GM18507 (cell line): ENCODE measurements at regions not wholly inside any gene's neighbourhood (a gene's known extent, or its start where the extent isn't known, plus 50 kb on each side); places are given as distances from the start of the nearest gene placed in this dataset.
"Not testable (repeated sequence)": the region's sequence is repeated elsewhere in the genome, so short reads cannot be mapped to it uniquely, and the experiment has no call there.

Experiments
- DNase-seq: peaks from one replicate; pipeline ENCODE4 v3.0.0; 2011; ENCODE audit warnings: low read depth; ENCODE audit not compliant: insufficient read length; ENCODE audit errors: extremely low spot score
- FAIRE-seq: peaks from 2 replicates; lab custom pipeline; 2011; peaks lifted over from hg19 to GRCh38; lab: Jason Lieb, UNC

- FAIRE-seq (no peak), DNase-seq (no peak)
Observed at GRCh38 chr20:57814529-57814928, 104.7 kb upstream of the PMEPA1 start.

GRCh38 chr20:57813509-57814269, 103.9 kb upstream of the PMEPA1 start:
- DNase-seq (no peak), FAIRE-seq (no peak)

- DNase-seq, FAIRE-seq: not testable (repeated sequence)
Observed at GRCh38 chr20:57812632-57813031, 102.8 kb upstream of the PMEPA1 start.

- FAIRE-seq, result no peak
- DNase-seq, result no peak
Observed at GRCh38 chr20:57811374-57812020, 101.7 kb upstream of the PMEPA1 start.

- no peak for FAIRE-seq
- DNase-seq, result no peak
Observed at GRCh38 chr20:57810511-57811373, 100.9 kb upstream of the PMEPA1 start.

GRCh38 chr20:57809661-57810172, 99.9 kb upstream of the PMEPA1 start:
- DNase-seq (no peak), FAIRE-seq (no peak)

GRCh38 chr20:57809149-57809548, 99.3 kb upstream of the PMEPA1 start:
- FAIRE-seq, result no peak
- no peak for DNase-seq

GRCh38 chr20:57808264-57809070, 98.7 kb upstream of the PMEPA1 start:
- FAIRE-seq (no peak), DNase-seq (no peak)

GRCh38 chr20:57807401-57808263, 97.8 kb upstream of the PMEPA1 start:
- no peak for FAIRE-seq
- no peak for DNase-seq

- FAIRE-seq (no peak), DNase-seq (no peak)
Observed at GRCh38 chr20:57806975-57807374, 97.2 kb upstream of the PMEPA1 start.

- no peak for FAIRE-seq
Observed at GRCh38 chr20:57806476-57806875, 96.7 kb upstream of the PMEPA1 start.

GRCh38 chr20:57805747-57806146, 95.9 kb upstream of the PMEPA1 start:
- DNase-seq (no peak), FAIRE-seq (no peak)

More at GRCh38 chr20:57806476-57806875, 96.7 kb upstream of the PMEPA1 start:
- DNase-seq, result no peak

- FAIRE-seq (no peak), DNase-seq (no peak)
Observed at GRCh38 chr20:57804470-57805250, 94.8 kb upstream of the PMEPA1 start.

GRCh38 chr20:57803508-57804005, 93.7 kb upstream of the PMEPA1 start:
- FAIRE-seq, result no peak
- DNase-seq, result no peak

GRCh38 chr20:57802765-57803507, 93.1 kb upstream of the PMEPA1 start:
- no peak for FAIRE-seq
- DNase-seq, result no peak

GRCh38 chr20:57801581-57801980, 91.8 kb upstream of the PMEPA1 start:
- FAIRE-seq (no peak), DNase-seq (no peak)
